ENCODE measurements at regions not wholly inside any gene's neighbourhood (a gene's known extent, or its start where the extent isn't known, plus 50 kb on each side); places are given as distances from the start of the nearest gene placed in this dataset.

- DNase-seq (ENCODE audit: low spot score) = no peak
Observed at GRCh38 chr1:54459140-54459539, 52.9 kb upstream of the SSBP3 start.

GRCh38 chr1:54456921-54457529 lies 50.8 kb upstream of the SSBP3 start:
- TF ChIP-seq CTCF (IDR thresholded peaks at IDR 0.05; ENCODE audit: extremely low read depth, missing control alignments) = no peak
- DNase-seq (ENCODE audit: low spot score) = no peak

More at GRCh38 chr1:54459140-54459539, 52.9 kb upstream of the SSBP3 start:
- TF ChIP-seq CTCF (IDR thresholded peaks at IDR 0.05; ENCODE audit: extremely low read depth, missing control alignments) = no peak

- no peak for DNase-seq (ENCODE audit: low spot score)
- TF ChIP-seq CTCF (IDR thresholded peaks at IDR 0.05; ENCODE audit: extremely low read depth, missing control alignments) = no peak
Observed at GRCh38 chr1:54456361-54456760, 50.2 kb upstream of the SSBP3 start.
